Stimulated activated CD4-positive, alpha-beta T cell treated with anti-CD3 and anti-CD28 coated beads, Interleukin-12 subunit alpha, Interleukin-12 subunit beta, amount 100 ng/mL, for 24 hours (primary cell): ENCODE measurements at regions not wholly inside any gene's neighbourhood (a gene's known extent, or its start where the extent isn't known, plus 50 kb on each side); places are given as distances from the start of the nearest gene placed in this dataset.

Experiments
- DNase-seq, 2 experiments: peaks; one replicate each; pipeline ENCODE4 v3.0.0-alpha.2; 2020; ENCODE audit warnings: low read depth in 2 of 2

DNA sequence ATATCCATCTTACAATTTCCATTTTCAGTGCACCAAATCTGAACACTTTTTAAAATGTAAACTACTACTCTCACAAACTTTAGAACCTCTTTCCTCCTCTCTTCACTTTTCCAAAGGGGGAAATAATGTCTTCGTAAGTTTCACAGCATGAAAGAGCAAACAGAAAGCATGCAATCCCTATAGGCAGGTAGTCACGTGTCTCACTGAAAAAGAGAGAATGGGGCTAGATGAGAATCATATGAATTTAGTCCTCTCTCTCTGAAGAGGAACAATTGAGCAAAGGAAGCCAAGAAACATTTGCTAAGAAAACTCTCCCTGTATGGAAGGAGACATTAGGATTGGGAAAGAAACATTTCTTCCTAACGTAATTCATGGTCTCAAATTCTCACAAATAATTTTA, 613.9 kb downstream of the PLA2G4A start:
- DNase-seq, result no peak

DNA sequence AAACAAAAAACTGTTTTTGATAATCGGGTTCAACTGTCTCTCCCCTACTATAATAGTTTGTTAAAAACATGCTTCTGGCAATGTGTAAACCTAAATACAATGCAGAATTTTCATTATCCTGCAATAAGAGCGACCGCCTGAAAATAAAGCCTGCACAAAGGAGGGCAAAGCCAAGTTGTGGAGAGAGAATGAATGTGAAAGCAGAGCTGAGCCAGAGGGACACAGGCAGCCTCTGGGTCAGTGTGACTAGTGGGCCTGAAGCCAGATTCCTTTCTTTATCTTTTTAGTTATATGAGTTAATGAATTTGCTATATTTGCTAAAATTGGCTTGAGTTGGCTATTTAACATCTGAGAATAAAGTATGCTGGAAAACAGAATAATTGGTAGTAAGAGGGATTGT, 615.2 kb downstream of the PLA2G4A start:
- no peak for DNase-seq

GRCh38 chr1:187445066-187445465, 616.3 kb downstream of the PLA2G4A start:
- no peak for DNase-seq

DNA sequence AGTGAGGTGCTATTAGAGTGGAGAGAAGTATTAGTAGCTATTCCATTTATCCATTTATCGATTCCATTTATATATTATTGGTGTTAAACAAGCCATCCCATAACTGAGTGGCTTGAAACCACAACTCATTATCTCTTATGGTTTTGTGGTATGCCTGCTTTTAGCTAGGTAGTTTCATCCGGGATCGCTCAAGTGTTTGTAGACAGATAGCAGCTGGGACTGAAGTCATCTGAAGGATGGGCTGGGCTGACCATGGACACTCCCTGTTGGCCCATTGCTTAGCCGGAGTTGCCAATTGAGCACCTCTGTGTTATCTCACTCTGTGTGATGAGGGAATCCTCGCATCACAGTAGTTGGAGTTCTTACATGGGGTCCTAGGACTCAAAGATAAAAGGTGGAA, 622.5 kb downstream of the PLA2G4A start:
- no peak for DNase-seq

DNA sequence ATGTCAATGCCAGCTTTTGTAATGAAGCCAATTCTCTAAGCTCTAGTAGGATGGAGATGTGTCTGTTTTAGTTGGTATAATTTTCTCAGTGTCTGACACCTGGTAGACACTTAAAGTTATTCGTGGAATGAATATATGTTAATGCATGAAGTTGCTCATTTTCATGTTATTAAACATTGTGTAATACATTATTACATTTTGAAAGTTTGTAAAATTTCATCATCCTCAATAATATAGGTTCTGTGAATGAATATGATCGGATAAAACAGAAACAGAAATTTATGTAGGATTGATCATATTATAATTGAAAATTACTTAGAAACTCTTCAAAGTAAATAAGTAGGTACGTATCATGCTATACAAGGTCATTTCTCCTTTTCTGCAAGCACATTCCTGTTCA, 625.3 kb downstream of the PLA2G4A start:
- DNase-seq, result no peak

- no peak for DNase-seq
Measured at GRCh38 chr1:187456446-187456845, 627.7 kb downstream of the PLA2G4A start.

GRCh38 chr1:187460093-187460492, 631.3 kb downstream of the PLA2G4A start:
- DNase-seq, result no peak

DNA sequence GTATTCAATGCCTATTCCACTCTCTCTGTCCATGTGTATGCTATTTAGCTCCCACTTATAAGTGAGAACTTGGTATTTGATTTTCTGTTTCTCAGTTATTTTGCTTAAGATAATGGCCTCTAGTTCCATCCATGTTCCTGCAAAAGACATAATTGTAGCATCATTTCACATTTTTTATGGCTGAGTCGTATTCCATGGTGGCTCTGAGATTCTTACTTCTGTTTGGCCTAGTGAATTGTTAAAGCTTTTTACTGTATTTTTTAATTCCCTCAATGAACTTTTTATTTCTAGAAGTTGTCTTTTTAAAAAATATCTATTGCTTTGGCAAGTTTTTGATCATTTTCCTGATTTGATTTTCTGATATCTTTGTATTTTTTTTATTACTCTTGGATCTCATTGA, 635.6 kb downstream of the PLA2G4A start:
- DNase-seq, result no peak

DNA sequence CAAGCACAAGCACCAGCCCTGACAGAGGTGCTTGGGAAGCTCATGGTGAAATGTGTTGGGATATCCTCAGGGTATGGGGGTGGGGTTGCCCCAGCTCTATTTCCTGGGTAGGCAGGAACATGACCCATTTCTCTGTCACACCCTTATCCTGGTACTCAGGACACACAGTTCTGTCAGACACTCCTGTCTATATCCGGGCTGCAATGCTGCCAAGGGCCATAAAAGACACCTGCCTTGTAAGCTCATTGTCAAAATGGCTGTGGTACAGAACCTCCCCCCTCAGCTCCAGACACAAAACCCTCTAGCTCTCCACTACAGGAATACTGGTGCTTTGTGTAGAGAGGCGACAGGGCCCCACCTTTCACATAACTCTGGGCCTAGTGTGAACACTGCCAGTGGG, 636.7 kb downstream of the PLA2G4A start:
- no peak for DNase-seq

- no peak for DNase-seq
Measured at GRCh38 chr1:187469836-187470235, 641.1 kb downstream of the PLA2G4A start.

GRCh38 chr1:187471555-187471954, 642.8 kb downstream of the PLA2G4A start:
- no peak for DNase-seq

- no peak for DNase-seq
Measured at GRCh38 chr1:187474336-187474735, 645.6 kb downstream of the PLA2G4A start.

DNA sequence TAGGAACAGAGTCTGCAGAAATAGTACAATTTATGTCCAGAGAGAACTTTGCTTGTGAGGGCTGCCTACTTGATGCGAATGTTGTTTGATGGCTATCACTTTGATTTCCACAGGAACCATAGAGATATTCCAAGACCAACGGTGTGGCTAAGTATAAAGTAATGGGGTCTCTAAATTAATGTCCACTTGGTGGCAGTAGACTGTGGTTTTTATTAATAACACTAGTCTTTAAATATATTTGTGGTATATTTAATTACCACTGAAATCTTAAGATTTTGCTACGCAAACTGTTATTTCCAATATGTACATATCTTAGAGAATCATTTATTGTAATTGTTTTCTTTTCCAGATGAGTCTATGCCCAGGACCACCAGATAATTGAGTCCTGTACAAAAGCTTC, 647.9 kb downstream of the PLA2G4A start:
- DNase-seq, result no peak

- DNase-seq, result no peak
Measured at GRCh38 chr1:187477103-187477502, 648.4 kb downstream of the PLA2G4A start.

DNA sequence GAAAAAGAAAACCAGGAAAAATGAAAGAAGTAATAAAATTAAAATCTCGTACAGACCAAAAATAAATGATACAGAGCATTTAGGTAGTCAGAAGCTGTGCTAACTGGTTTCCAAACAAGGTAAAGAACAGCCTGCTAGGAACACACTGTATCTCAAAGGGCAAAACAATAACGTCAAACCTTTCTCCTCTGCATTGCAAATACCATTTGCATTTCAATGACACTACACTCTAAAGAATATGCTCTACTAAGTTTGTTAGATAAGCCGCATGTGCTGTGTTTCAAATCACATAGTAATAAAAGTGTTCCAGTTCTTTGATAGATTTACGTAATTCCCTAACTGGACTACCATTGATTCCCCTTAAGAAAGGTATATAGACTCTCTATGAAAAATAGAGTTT, 648.8 kb downstream of the PLA2G4A start:
- DNase-seq, result no peak

GRCh38 chr1:187481581-187482148, 652.9 kb downstream of the PLA2G4A start:
- no peak for DNase-seq

DNA sequence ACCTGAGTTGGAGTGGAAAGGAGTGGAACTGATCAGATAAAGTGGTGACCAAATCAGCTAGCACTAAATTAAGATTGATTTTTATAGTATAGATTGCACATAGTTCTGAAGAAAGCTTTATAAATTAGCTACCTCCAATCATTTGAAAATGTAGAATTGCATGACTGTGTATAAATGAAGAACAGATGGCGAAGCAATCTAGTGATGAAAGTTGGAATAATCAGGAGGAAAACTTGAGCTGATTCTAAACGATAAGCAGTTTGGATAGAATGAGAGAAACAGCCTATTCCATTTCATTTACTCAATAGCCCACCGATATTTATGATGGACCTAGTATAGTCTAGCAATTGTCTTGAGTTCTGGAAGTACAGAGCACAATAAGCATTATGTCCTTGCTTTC, 661.5 kb downstream of the PLA2G4A start:
- no peak for DNase-seq

- no peak for DNase-seq
Measured at GRCh38 chr1:187491082-187491720, 662.5 kb downstream of the PLA2G4A start.

DNA sequence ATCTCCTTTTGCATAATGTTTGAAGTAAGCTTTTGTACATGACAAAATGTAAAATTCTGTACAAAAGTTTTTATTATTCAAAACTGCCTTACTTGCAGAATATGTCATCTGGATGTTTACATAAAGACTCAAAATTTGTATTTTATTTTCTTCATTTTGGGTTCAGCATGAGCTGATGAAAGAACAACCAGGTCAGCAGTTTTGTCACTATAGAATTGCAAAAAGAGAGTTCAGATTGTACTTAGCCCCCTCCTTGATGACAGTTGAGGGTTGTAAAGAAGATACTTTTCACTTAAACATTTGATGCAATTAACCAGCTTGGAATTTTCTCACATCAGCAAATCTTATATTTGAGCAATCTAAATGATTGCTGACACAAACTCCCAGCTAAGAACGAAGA, 669.3 kb downstream of the PLA2G4A start:
- DNase-seq, result no peak

GRCh38 chr1:187504779-187505178, 676.0 kb downstream of the PLA2G4A start:
- no peak for DNase-seq

DNA sequence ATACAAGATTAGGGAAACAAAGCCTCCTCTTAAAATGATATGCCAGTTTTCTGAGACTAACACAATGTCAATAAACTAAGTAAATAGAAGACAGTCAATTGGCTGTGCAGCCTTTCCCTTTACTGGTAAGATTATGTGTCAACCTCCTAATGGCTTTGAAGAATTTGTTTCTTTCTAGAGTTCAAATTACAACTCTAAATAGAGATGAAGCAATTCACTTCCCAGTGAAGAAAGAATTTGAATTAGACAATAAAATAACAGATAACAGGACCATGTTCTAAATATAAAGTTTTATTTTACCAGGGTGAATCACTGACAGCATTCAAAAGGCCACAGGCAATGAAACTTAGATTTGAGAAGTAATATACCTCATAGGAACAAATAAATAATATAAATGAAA, 680.3 kb downstream of the PLA2G4A start:
- DNase-seq, result no peak

DNA sequence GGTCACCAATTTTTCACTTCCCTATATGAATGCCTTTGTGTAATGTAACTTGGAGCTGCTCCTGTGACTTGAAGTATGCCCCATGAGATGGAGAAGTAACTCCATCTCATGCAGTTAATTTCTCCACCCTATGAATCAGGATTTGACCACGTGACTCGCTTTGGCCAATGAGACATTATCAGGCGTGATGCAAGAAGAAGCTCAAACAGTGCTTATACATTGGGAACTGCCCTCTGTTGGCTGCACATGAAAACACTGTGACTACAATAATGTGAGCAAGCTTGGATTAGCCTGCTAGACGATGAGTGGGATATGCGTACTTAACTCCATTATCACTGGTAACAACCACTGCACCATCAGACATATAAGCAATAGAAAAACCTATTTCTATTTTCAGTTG, 684.4 kb downstream of the PLA2G4A start:
- DNase-seq, result no peak

DNA sequence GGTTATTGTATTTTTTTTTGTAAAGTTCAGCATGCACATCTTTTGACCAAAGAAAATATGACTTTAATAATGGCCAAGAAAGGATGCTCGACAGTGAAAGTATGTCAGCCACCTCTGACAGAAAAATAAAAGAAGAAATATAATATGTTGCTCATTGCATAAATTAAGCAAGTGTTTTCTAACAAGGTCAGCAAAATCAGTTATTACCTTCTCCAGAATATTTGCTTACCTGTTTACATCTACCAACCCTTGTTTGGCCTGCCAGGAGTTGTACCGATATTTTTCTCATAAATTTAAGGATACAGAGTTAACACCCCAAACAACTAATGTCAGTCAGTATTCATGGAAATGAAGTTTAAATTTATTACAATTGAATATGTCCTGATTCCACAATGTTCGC, 685.4 kb downstream of the PLA2G4A start:
- DNase-seq, result no peak

DNA sequence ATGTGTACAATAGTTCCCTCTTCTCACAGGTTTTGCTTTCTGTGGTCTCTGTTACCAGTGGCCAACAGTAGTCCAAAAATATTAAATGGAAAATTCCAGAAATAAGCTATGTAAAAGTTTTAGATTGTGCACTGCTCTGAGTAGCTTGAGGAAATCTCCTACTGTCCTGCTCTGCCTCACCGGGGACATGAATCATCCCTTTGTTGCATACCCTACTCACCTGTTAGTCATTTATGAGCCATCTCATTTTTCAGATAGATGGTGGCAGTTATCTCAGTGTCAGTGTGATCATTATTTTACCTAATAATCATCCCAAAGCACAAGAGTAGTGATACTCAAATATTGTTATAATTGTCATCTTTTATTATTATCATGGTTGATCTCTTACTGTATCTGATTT, 688.1 kb downstream of the PLA2G4A start:
- DNase-seq, result no peak
